T-cell (primary cell): ENCODE measurements at regions not wholly inside any gene's neighbourhood (a gene's known extent, or its start where the extent isn't known, plus 50 kb on each side); places are given as distances from the start of the nearest gene placed in this dataset.

Experiments used
- ATAC-seq, 4 experiments: fragments of 200-7000 bp in 3 of 4; fragments of 150-1000 bp in 1 of 4; cut with Tn5 transposase; replicated peaks in 1 of 4; 1 replicate in 3 of 4; 2 replicates in 1 of 4; pipeline ENCODE4 v1.10.0; 2021; ENCODE audit warnings: moderate library complexity in 3 of 4, mild to moderate bottlenecking in 2 of 4, moderate number of reproducible peaks in 1 of 4
- CTCF ChIA-PET, 2 donors: fragments of 300-600 bp; sonication (Branson Sonifier 250); formaldehyde crosslinking; loops; one replicate each; lab custom pipeline; 2022; ENCODE audit warnings: antibody characterized with exemption in 2 of 2; lab: Charles Lee
- POLR2A ChIA-PET, 2 donors: fragments of 300-600 bp; sonication (Branson Sonifier 250); formaldehyde crosslinking; loops; one replicate each; lab custom pipeline; 2022; ENCODE audit warnings: antibody characterized with exemption in 2 of 2; lab: Charles Lee
- DNase-seq, 35 experiments: peaks; one replicate each; pipeline versions ENCODE4 v3.0.0 to v3.0.0-alpha.2; 2013 to 2023
- H3K27ac ChIP-seq: one replicate; pipeline ENCODE4 v1.5.1; 2013; ENCODE audit warnings: low read length
- H3K27me3 ChIP-seq, 2 experiments: replicated peaks in 1 of 2; 1 replicate in 1 of 2; 2 replicates in 1 of 2; pipeline versions ENCODE4 v1.6.1 to v1.7.0; 2013; ENCODE audit warnings: low read length in 1 of 2, mixed read lengths in 1 of 2; ENCODE audit not compliant: control insufficient read depth in 2 of 2, insufficient read depth in 2 of 2; ENCODE audit errors: extremely low read depth in 1 of 2
- H3K36me3 ChIP-seq, 2 donors: 1 replicate in 1 of 2; 2 replicates in 1 of 2; pipeline versions ENCODE4 v1.6.1 to v1.7.0; 2013; ENCODE audit warnings: low read length in 1 of 2; ENCODE audit not compliant: control insufficient read depth in 2 of 2, insufficient read depth in 1 of 2; ENCODE audit errors: extremely low read depth in 1 of 2
- H3K4me1 ChIP-seq, 2 experiments: 1 replicate in 1 of 2; 2 replicates in 1 of 2; pipeline versions ENCODE4 v1.6.1 to v1.7.0; 2013; ENCODE audit warnings: low read length in 2 of 2, mixed read lengths in 1 of 2; ENCODE audit not compliant: insufficient read depth in 2 of 2, control insufficient read depth in 1 of 2; ENCODE audit errors: extremely low read depth in 1 of 2
- H3K4me3 ChIP-seq, 2 donors: 1 replicate in 1 of 2; 2 replicates in 1 of 2; pipeline versions ENCODE4 v1.5.1 to v1.7.0; 2013; ENCODE audit warnings: mild to moderate bottlenecking in 2 of 2, low read length in 1 of 2, moderate library complexity in 1 of 2; ENCODE audit not compliant: control insufficient read depth in 1 of 2; ENCODE audit errors: extremely low read depth in 1 of 2
- H3K9me3 ChIP-seq: 2 replicates; pipeline ENCODE4 v1.7.0; 2013
- H3K27ac Mint-ChIP-seq, 2 donors: one replicate each; pipeline ENCODE4 v1.8.0; 2020 to 2021; ENCODE audit warnings: mild to moderate bottlenecking in 2 of 2, mixed read lengths in 2 of 2
- H3K27me3 Mint-ChIP-seq, 2 donors: one replicate each; pipeline ENCODE4 v1.8.0; 2021 to 2022; ENCODE audit warnings: mixed read lengths in 2 of 2
- H3K36me3 Mint-ChIP-seq: one replicate; pipeline ENCODE4 v1.8.0; 2021; ENCODE audit warnings: mixed read lengths
- H3K4me1 Mint-ChIP-seq, 3 donors: one replicate each; pipeline ENCODE4 v1.8.0; 2020 to 2022; ENCODE audit warnings: mixed read lengths in 3 of 3, mild to moderate bottlenecking in 1 of 3
- H3K4me3 Mint-ChIP-seq, 3 donors: one replicate each; pipeline ENCODE4 v1.8.0; 2020 to 2022; ENCODE audit warnings: mild to moderate bottlenecking in 3 of 3, mixed read lengths in 3 of 3, moderate library complexity in 3 of 3
- H3K9me3 Mint-ChIP-seq, 3 donors: one replicate each; pipeline ENCODE4 v1.8.0; 2020 to 2022; ENCODE audit warnings: mixed read lengths in 3 of 3
- WGBS: methylation state at CpG from one replicate; pipeline ENCODE4 v1.1.5; 2013; ENCODE audit warnings: missing lambda C conversion rate; ENCODE audit not compliant: insufficient coverage; 5-methylcytosine and 5-hydroxymethylcytosine counted together

GRCh38 chr11:104610635-104611034, 287.6 kb downstream of the CASP12 start:
- POLR2A ChIA-PET = interaction anchor here in 1 of 2 donors (0.6 kb wide), 2 partner anchors 263 to 965 kb away, joined by 3 to 9 read pairs; no protein-coding TSS in a partner anchor
- H3K4me3 Mint-ChIP-seq = no peak overlapping the region
- H3K4me1 Mint-ChIP-seq = peaks cover 9 to 12% (median 10%) of the 10 kb centered on the region in 3 donors
- Histone ChIP-seq H3K4me3 (no peak overlapping the region), H3K9me3 (no peaks in the 10 kb centered on the region), H3K4me1 (peaks cover 4 to 8% of the 10 kb centered on the region in 2 experiments), H3K27me3 (no peaks in the 10 kb centered on the region), H3K27ac (no peak overlapping the region), H3K36me3 (no peaks in the 10 kb centered on the region)
- no CpG with 5 or more reads among the region's 3 CpGs for WGBS
- ATAC-seq = no peak
- H3K9me3 Mint-ChIP-seq = no peaks in the 10 kb centered on the region
- H3K27ac Mint-ChIP-seq = no peak overlapping the region
- CTCF ChIA-PET = interaction anchor here in 1 of 2 donors (1.5 to 1.9 kb wide), 2 partner anchors 14 to 390 kb away, joined by 4 to 9 read pairs; no protein-coding TSS in a partner anchor
- H3K36me3 Mint-ChIP-seq = no peaks in the 10 kb centered on the region
- no peaks in the 10 kb centered on the region for H3K27me3 Mint-ChIP-seq
- DNase-seq = no peak

GRCh38 chr11:104609311-104610085, 288.8 kb downstream of the CASP12 start:
- peaks cover 4 to 8% of the 10 kb centered on the region in 2 experiments for H3K4me1 ChIP-seq
- Mint-ChIP-seq H3K4me1 (peaks cover 9 to 12% (median 10%) of the 10 kb centered on the region in 3 donors), H3K9me3 (no peaks in the 10 kb centered on the region), H3K4me3 (no peak overlapping the region), H3K36me3 (no peaks in the 10 kb centered on the region), H3K27me3 (no peaks in the 10 kb centered on the region), H3K27ac (peak overlapping the region; percentile 41 to 45)
- CTCF ChIA-PET = interaction anchor here (0.6 to 1.9 kb wide), 8 partner anchors 16 to 1253 kb away, joined by 3 to 9 read pairs (median 3); no protein-coding TSS in a partner anchor
- no peak overlapping the region for H3K4me3 ChIP-seq
- no peaks in the 10 kb centered on the region for H3K36me3 ChIP-seq
- POLR2A ChIA-PET = interaction anchor here in 1 of 2 donors (0.5 kb wide), 1 partner anchor 10 kb away, joined by 3 read pairs; no protein-coding TSS in a partner anchor
- H3K9me3 ChIP-seq = no peaks in the 10 kb centered on the region
- ATAC-seq (peak; percentile 89 to 99 (median 94)), DNase-seq (peak in 27 of 35 experiments; percentile 1 to 71 (median 15))
- H3K27me3 ChIP-seq = no peaks in the 10 kb centered on the region
- WGBS = 100% methylated on average over 1 of the region's 2 CpGs
- H3K27ac ChIP-seq = no peak overlapping the region

GRCh38 chr11:104602643-104603042, 295.6 kb downstream of the CASP12 start:
- ATAC-seq (no peak), DNase-seq (no peak)
- Mint-ChIP-seq H3K4me1 (no peaks in the 10 kb centered on the region), H3K27ac (no peak overlapping the region), H3K27me3 (no peaks in the 10 kb centered on the region), H3K9me3 (peaks cover 0 to 14% (median 5%) of the 10 kb centered on the region in 3 donors), H3K36me3 (no peaks in the 10 kb centered on the region), H3K4me3 (no peak overlapping the region)
- Histone ChIP-seq H3K27me3 (peaks cover 0 to under 1% of the 10 kb centered on the region in 2 experiments), H3K4me1 (no peaks in the 10 kb centered on the region), H3K36me3 (no peaks in the 10 kb centered on the region), H3K27ac (no peak overlapping the region), H3K4me3 (no peak overlapping the region), H3K9me3 (no peaks in the 10 kb centered on the region)
- ChIA-PET POLR2A (no interaction called here), CTCF (interaction anchor here (0.7 kb wide), 2 partner anchors 181 to 344 kb away, joined by 4 read pairs; no protein-coding TSS in a partner anchor)
- WGBS = 100% methylated on average over 1 of the region's 4 CpGs

- no peaks in the 10 kb centered on the region for H3K36me3 ChIP-seq
- peaks cover 0 to 2% of the 10 kb centered on the region in 2 experiments for H3K27me3 ChIP-seq
- no CpG with 5 or more reads among the region's 2 CpGs for WGBS
- H3K4me1 ChIP-seq = no peaks in the 10 kb centered on the region
- Mint-ChIP-seq H3K9me3 (no peaks in the 10 kb centered on the region), H3K4me3 (no peak overlapping the region), H3K27me3 (peaks cover 0 to 2% of the 10 kb centered on the region in 2 donors), H3K36me3 (no peaks in the 10 kb centered on the region), H3K4me1 (peaks cover 0 to 5% (median 4%) of the 10 kb centered on the region in 3 donors), H3K27ac (peak overlapping the region in 1 of 2 donors; percentile 60)
- peak in 1 of 4 experiments; percentile 35 for ATAC-seq
- DNase-seq = no peak
- H3K27ac ChIP-seq = no peak overlapping the region
- H3K4me3 ChIP-seq = no peak overlapping the region
- H3K9me3 ChIP-seq = no peaks in the 10 kb centered on the region
- ChIA-PET CTCF (no interaction called here), POLR2A (no interaction called here)
These were observed 303.9 kb downstream of the CASP12 start for GRCh38 chr11:104594228-104594958.

- no peak for DNase-seq
- 100% methylated on average over 1 of the region's 1 CpG for WGBS
- no peaks in the 10 kb centered on the region for H3K9me3 Mint-ChIP-seq
- no peaks in the 10 kb centered on the region for H3K4me1 ChIP-seq
- H3K27ac Mint-ChIP-seq = no peak overlapping the region
- ChIA-PET CTCF (no interaction called here), POLR2A (no interaction called here)
- no peak overlapping the region for H3K27ac ChIP-seq
- H3K9me3 ChIP-seq = no peaks in the 10 kb centered on the region
- H3K36me3 Mint-ChIP-seq = no peaks in the 10 kb centered on the region
- H3K36me3 ChIP-seq = no peaks in the 10 kb centered on the region
- ATAC-seq = no peak
- H3K27me3 Mint-ChIP-seq = peaks cover 0 to 7% of the 10 kb centered on the region in 2 donors
- H3K4me3 Mint-ChIP-seq = no peak overlapping the region
- H3K4me3 ChIP-seq = no peak overlapping the region
- no peaks in the 10 kb centered on the region for H3K4me1 Mint-ChIP-seq
- peaks cover 0 to 1% of the 10 kb centered on the region in 2 experiments for H3K27me3 ChIP-seq
These were observed 309.3 kb downstream of the CASP12 start for GRCh38 chr11:104588970-104589369.

- ATAC-seq (no peak), DNase-seq (no peak)
- Mint-ChIP-seq H3K27ac (no peak overlapping the region), H3K4me3 (no peak overlapping the region), H3K36me3 (no peaks in the 10 kb centered on the region), H3K4me1 (no peaks in the 10 kb centered on the region), H3K27me3 (peaks cover 2 to 10% of the 10 kb centered on the region in 2 donors), H3K9me3 (no peaks in the 10 kb centered on the region)
- ChIA-PET CTCF (no interaction called here), POLR2A (no interaction called here)
- Histone ChIP-seq H3K27me3 (peaks cover 0 to 4% of the 10 kb centered on the region in 2 experiments), H3K36me3 (no peaks in the 10 kb centered on the region), H3K4me3 (no peak overlapping the region), H3K9me3 (no peaks in the 10 kb centered on the region), H3K4me1 (no peaks in the 10 kb centered on the region), H3K27ac (no peak overlapping the region)
- WGBS = no CpG with 5 or more reads among the region's 2 CpGs
These were observed 309.8 kb downstream of the CASP12 start for GRCh38 chr11:104588446-104588845.
